SK-N-SH (cell line): ENCODE measurements at regions not wholly inside any gene's neighbourhood (a gene's known extent, or its start where the extent isn't known, plus 50 kb on each side); places are given as distances from the start of the nearest gene placed in this dataset.

ENCODE experiments used
- CTCF ChIA-PET: fragments of 300-600, 350-600 bp; formaldehyde crosslinking; extraction: SDS; loops from one replicate; lab custom pipeline; 2021; lab: Yijun Ruan, JAX
- POLR2A ChIA-PET: fragments of 350-600 bp; sonication (Branson Sonifier 250); formaldehyde crosslinking; extraction: SDS; loops from one replicate; lab custom pipeline; 2020; ENCODE audit warnings: antibody characterized with exemption, inconsistent platforms; lab: Yijun Ruan, JAX
- DNase-seq: peaks from one replicate; pipeline ENCODE4 v3.0.0; 2012
- H2AFZ ChIP-seq: fragments of 200-600 bp; sonication (generic); 2 replicates; pipeline ENCODE4 v1.8.1; 2016; ENCODE audit warnings: antibody characterized with exemption, mild to moderate bottlenecking, low read depth
- H3F3A ChIP-seq: fragments of 200-600 bp; sonication (generic); replicated peaks from 2 replicates; pipeline ENCODE3; 2016; ENCODE audit warnings: antibody characterized with exemption, mild to moderate bottlenecking; ENCODE audit not compliant: insufficient read depth
- H3K27ac ChIP-seq, 2 experiments: fragments of 200-500 bp in 1 of 2; fragments of 200-600 bp in 1 of 2; sonication (Bioruptor generic) in 1 of 2; sonication (generic), shearing (Covaris generic) in 1 of 2; 2 replicates each; pipeline versions ENCODE4 v1.5.1 to v1.6.1; 2014 to 2016; ENCODE audit warnings: low read depth in 2 of 2, inconsistent platforms in 1 of 2, low read length in 1 of 2, mild to moderate bottlenecking in 1 of 2, mixed read lengths in 1 of 2
- H3K27me3 ChIP-seq: fragments of 200-600 bp; sonication (generic), shearing (Covaris generic); 2 replicates; pipeline ENCODE4 v1.6.1; 2016; ENCODE audit warnings: mixed run types; ENCODE audit not compliant: insufficient read depth
- H3K36me3 ChIP-seq, 2 experiments: fragments of 200-500 bp in 1 of 2; fragments of 200-600 bp in 1 of 2; sonication (Bioruptor generic) in 1 of 2; sonication (generic) in 1 of 2; replicated peaks in 1 of 2; 2 replicates each; pipeline versions ENCODE3 to v1.5.1; 2014 to 2016; ENCODE audit warnings: low read length in 1 of 2, mild to moderate bottlenecking in 1 of 2; ENCODE audit not compliant: insufficient read depth in 2 of 2, control insufficient read depth in 1 of 2
- H3K4me1 ChIP-seq, 2 experiments: fragments of 200-500 bp in 1 of 2; fragments of 200-600 bp in 1 of 2; sonication (Bioruptor generic) in 1 of 2; sonication (generic), shearing (Covaris generic) in 1 of 2; 2 replicates each; pipeline versions ENCODE4 v1.5.1 to v1.6.1; 2014 to 2016; ENCODE audit warnings: low read depth in 1 of 2, low read length in 1 of 2, mixed run types in 1 of 2; ENCODE audit not compliant: insufficient read depth in 2 of 2, control insufficient read depth in 1 of 2
- H3K4me2 ChIP-seq: fragments of 200-600 bp; sonication (generic), shearing (Covaris generic); 2 replicates; pipeline ENCODE4 v1.6.1; 2017; ENCODE audit warnings: mixed run types
- H3K4me3 ChIP-seq, 2 experiments: fragments of 200-500 bp in 1 of 2; fragments of 200-600 bp in 1 of 2; sonication (Bioruptor generic) in 1 of 2; sonication (generic), shearing (Covaris generic) in 1 of 2; 2 replicates each; pipeline versions ENCODE4 v1.5.1 to v1.8.1; 2014 to 2016; ENCODE audit warnings: low read depth in 2 of 2, inconsistent platforms in 1 of 2, low read length in 1 of 2, mild to moderate bottlenecking in 1 of 2, mixed read lengths in 1 of 2, moderate library complexity in 1 of 2
- H3K79me2 ChIP-seq: fragments of 200-600 bp; sonication (generic); 2 replicates; pipeline ENCODE4 v1.8.1; 2017; ENCODE audit warnings: mild to moderate bottlenecking; ENCODE audit not compliant: insufficient read depth
- H3K9ac ChIP-seq: fragments of 200-600 bp; sonication (generic); 2 replicates; pipeline ENCODE4 v1.6.1; 2017; ENCODE audit warnings: mixed run types
- H3K9me2 ChIP-seq: fragments of 200-600 bp; sonication (generic); 2 replicates; pipeline ENCODE4 v1.6.1; 2017; ENCODE audit warnings: mixed run types
- H3K9me3 ChIP-seq: fragments of 200-600 bp; sonication (generic); 2 replicates; pipeline ENCODE4 v1.6.1; 2017; ENCODE audit warnings: mixed run types, mild to moderate bottlenecking, moderate library complexity
- H4K20me1 ChIP-seq: fragments of 200-600 bp; sonication (generic); 2 replicates; pipeline ENCODE4 v1.6.1; 2017; ENCODE audit warnings: mild to moderate bottlenecking, mixed run types; ENCODE audit not compliant: insufficient read depth
- CHD2 ChIP-seq: fragments of 150-350 bp; IDR thresholded peaks from 2 replicates; pipeline ENCODE4 v1.6.1; 2018; ENCODE audit warnings: low read length; ENCODE audit not compliant: partially characterized antibody
- CTCF ChIP-seq: fragments of 200-600 bp; sonication (generic); IDR thresholded peaks from 2 replicates; pipeline ENCODE4 v1.6.1; 2017; ENCODE audit warnings: antibody characterized with exemption, mild to moderate bottlenecking, moderate library complexity
- ELF1 ChIP-seq: IDR thresholded peaks from 2 replicates; pipeline ENCODE4 v1.4.0; 2012
- EZH2phosphoT487 ChIP-seq: fragments of 200-600 bp; sonication (generic); IDR thresholded peaks from 2 replicates; pipeline ENCODE4 v1.6.1; 2017; ENCODE audit warnings: low read depth, mixed run types, mild to moderate bottlenecking, antibody characterized with exemption, moderate library complexity, borderline replicate concordance
- FOSL2 ChIP-seq: IDR thresholded peaks from 2 replicates; pipeline ENCODE4 v1.4.0; 2012; ENCODE audit warnings: low read depth, mild to moderate bottlenecking, moderate library complexity, borderline replicate concordance
- FOXM1 ChIP-seq: IDR thresholded peaks from 2 replicates; pipeline ENCODE4 v1.4.0; 2012; ENCODE audit warnings: low read depth, mild to moderate bottlenecking
- GABPA ChIP-seq: IDR thresholded peaks from 2 replicates; pipeline ENCODE4 v1.4.0; 2012; ENCODE audit warnings: low read depth, mild to moderate bottlenecking
- JUND ChIP-seq: IDR thresholded peaks from 2 replicates; pipeline ENCODE4 v1.4.0; 2012
- MAX ChIP-seq: IDR thresholded peaks from 2 replicates; pipeline ENCODE4 v1.4.0; 2012; ENCODE audit warnings: low read depth
- NFIC ChIP-seq: IDR thresholded peaks from 2 replicates; pipeline ENCODE4 v1.4.0; 2012; ENCODE audit warnings: borderline replicate concordance
- NRF1 ChIP-seq: IDR thresholded peaks from 2 replicates; pipeline ENCODE4 v1.6.1; 2012; ENCODE audit warnings: low read depth, mild to moderate bottlenecking, low read length
- POLR2AphosphoS5 ChIP-seq: IDR thresholded peaks from 2 replicates; pipeline ENCODE4 v1.6.1; 2012; ENCODE audit warnings: low read depth, low read length
- RAD21 ChIP-seq: IDR thresholded peaks from 2 replicates; pipeline ENCODE4 v1.6.1; 2012; ENCODE audit warnings: mild to moderate bottlenecking, low read length
- RFX5 ChIP-seq: IDR thresholded peaks from 2 replicates; pipeline ENCODE4 v1.6.1; 2012; ENCODE audit warnings: mild to moderate bottlenecking, improper control_type of control experiment, low read length
- RXRA ChIP-seq: IDR thresholded peaks from 2 replicates; pipeline ENCODE4 v1.4.0; 2012; ENCODE audit warnings: low read depth, mild to moderate bottlenecking, borderline replicate concordance
- SIN3A ChIP-seq: IDR thresholded peaks from 2 replicates; pipeline ENCODE4 v1.6.1; 2012; ENCODE audit warnings: low read depth, mild to moderate bottlenecking, low read length, moderate library complexity, borderline replicate concordance
- TAF1 ChIP-seq: IDR thresholded peaks from 2 replicates; pipeline ENCODE4 v1.6.1; 2012; ENCODE audit warnings: low read depth, mild to moderate bottlenecking, low read length, moderate library complexity, borderline replicate concordance
- TCF12 ChIP-seq: IDR thresholded peaks from 2 replicates; pipeline ENCODE4 v1.4.0; 2012
- USF1 ChIP-seq: IDR thresholded peaks from 2 replicates; pipeline ENCODE4 v1.4.0; 2012; ENCODE audit warnings: low read depth, borderline replicate concordance
- ZBTB33 ChIP-seq: IDR thresholded peaks from 2 replicates; pipeline ENCODE4 v1.4.0; 2012; ENCODE audit warnings: low read depth, borderline replicate concordance
- WGBS: methylation state at CpG from one replicate; pipeline ENCODE4 v1.1.6; 2017; ENCODE audit warnings: low lambda C conversion rate; 5-methylcytosine and 5-hydroxymethylcytosine counted together

GRCh38 chr10:121690152-121690848, 92.1 kb upstream of the FGFR2 start:
- DNase-seq: no peak
- Histone ChIP-seq H3K4me3 (no peak overlapping the region), H3K27ac (no peak overlapping the region), H3K9me3 (no peaks in the 10 kb centered on the region), H3K4me2 (no peak overlapping the region), H2AFZ (no peak overlapping the region), H4K20me1 (no peaks in the 10 kb centered on the region), H3K4me1 (peaks cover 0 to 11% of the 10 kb centered on the region in 2 experiments; a peak in 2 of 4 replicates), H3K9ac (no peak overlapping the region), H3K36me3 (no peaks in the 10 kb centered on the region), H3K9me2 (no peaks in the 10 kb centered on the region), H3K27me3 (no peaks in the 10 kb centered on the region), H3K79me2 (no peaks in the 10 kb centered on the region), H3F3A (no peaks in the 10 kb centered on the region)
- ChIA-PET POLR2A (no interaction called here), CTCF (interaction anchor here (0.7 to 1.4 kb wide), 4 partner anchors 22 to 741 kb away, joined by 3 to 4 read pairs (median 3); no protein-coding TSS in a partner anchor)
- no peak for TF ChIP-seq EZH2phosphoT487
- TF ChIP-seq USF1: no peak
- TF ChIP-seq MAX: no peak
- no peak for TF ChIP-seq RXRA
- TF ChIP-seq TCF12: no peak
- no peak for TF ChIP-seq CTCF
- TF ChIP-seq JUND: no peak
- no peak for TF ChIP-seq RFX5
- no peak for TF ChIP-seq FOXM1
- no peak for TF ChIP-seq TAF1
- TF ChIP-seq RAD21: no peak
- no peak for TF ChIP-seq POLR2AphosphoS5
- TF ChIP-seq ZBTB33: no peak
- no peak for TF ChIP-seq SIN3A
- TF ChIP-seq FOSL2: no peak
- no peak for TF ChIP-seq NFIC
- TF ChIP-seq GABPA: no peak
- no peak for TF ChIP-seq ELF1
- no peak for TF ChIP-seq CHD2
- TF ChIP-seq NRF1: no peak
- 60% methylated on average over 10 of the region's 10 CpGs for WGBS
